ENCODE measurements at regions not wholly inside any gene's neighbourhood (a gene's known extent, or its start where the extent isn't known, plus 50 kb on each side); places are given as distances from the start of the nearest gene placed in this dataset.

DNA sequence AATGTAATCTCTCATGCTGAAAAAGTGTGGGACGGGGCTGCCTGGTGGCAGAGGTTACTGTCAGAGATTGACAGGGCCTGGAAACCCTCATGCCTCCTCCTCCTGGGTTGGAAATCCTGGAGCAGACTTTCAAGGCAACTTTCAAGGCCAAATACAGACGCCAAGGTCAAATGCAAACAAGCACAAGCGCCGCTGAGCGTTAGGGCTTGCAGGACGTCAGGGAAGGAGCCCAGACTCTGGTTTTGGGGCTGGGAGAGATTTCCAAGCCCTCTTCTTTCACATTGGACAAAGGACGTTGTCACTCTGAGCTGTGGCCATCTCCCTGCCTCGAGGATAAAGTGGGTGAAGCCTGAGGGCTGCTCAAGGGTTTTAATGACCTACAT, 120.1 kb downstream of the TWIST2 start:
- TF ChIP-seq, protein P1, sequence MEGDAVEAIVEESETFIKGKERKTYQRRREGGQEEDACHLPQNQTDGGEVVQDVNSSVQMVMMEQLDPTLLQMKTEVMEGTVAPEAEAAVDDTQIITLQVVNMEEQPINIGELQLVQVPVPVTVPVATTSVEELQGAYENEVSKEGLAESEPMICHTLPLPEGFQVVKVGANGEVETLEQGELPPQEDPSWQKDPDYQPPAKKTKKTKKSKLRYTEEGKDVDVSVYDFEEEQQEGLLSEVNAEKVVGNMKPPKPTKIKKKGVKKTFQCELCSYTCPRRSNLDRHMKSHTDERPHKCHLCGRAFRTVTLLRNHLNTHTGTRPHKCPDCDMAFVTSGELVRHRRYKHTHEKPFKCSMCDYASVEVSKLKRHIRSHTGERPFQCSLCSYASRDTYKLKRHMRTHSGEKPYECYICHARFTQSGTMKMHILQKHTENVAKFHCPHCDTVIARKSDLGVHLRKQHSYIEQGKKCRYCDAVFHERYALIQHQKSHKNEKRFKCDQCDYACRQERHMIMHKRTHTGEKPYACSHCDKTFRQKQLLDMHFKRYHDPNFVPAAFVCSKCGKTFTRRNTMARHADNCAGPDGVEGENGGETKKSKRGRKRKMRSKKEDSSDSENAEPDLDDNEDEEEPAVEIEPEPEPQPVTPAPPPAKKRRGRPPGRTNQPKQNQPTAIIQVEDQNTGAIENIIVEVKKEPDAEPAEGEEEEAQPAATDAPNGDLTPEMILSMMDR (IDR thresholded peaks at IDR 0.05) = no peak
- TF ChIP-seq POLR2A (IDR thresholded peaks at IDR 0.05) = no peak
